NT2/D1 (cell line): ENCODE measurements at regions not wholly inside any gene's neighbourhood (a gene's known extent, or its start where the extent isn't known, plus 50 kb on each side); places are given as distances from the start of the nearest gene placed in this dataset.

Experiments
- DNase-seq: peaks from one replicate; pipeline ENCODE4 v3.0.0-alpha.2; 2011; ENCODE audit warnings: low read depth, low spot score
- H3K27me3 ChIP-seq: 2 replicates; pipeline ENCODE4 v1.6.0; 2011; ENCODE audit warnings: mild to moderate bottlenecking; ENCODE audit not compliant: insufficient read length, insufficient read depth
- H3K36me3 ChIP-seq: 2 replicates; pipeline ENCODE4 v1.6.1; 2011; ENCODE audit warnings: mild to moderate bottlenecking, low read length, mixed read lengths; ENCODE audit not compliant: insufficient read depth, insufficient read length
- H3K4me1 ChIP-seq: 2 replicates; pipeline ENCODE4 v1.5.1; 2011; ENCODE audit not compliant: insufficient read depth, insufficient read length
- H3K4me3 ChIP-seq: 2 replicates; pipeline ENCODE4 v1.5.1; 2011; ENCODE audit warnings: low read depth; ENCODE audit not compliant: insufficient read length
- H3K9ac ChIP-seq: 2 replicates; pipeline ENCODE4 v1.6.0; 2011; ENCODE audit warnings: low read depth; ENCODE audit not compliant: insufficient read length
- H3K9me3 ChIP-seq: 2 replicates; pipeline ENCODE4 v1.5.1; 2011; ENCODE audit warnings: mild to moderate bottlenecking, low read length; ENCODE audit not compliant: insufficient read depth
- SUZ12 ChIP-seq: IDR thresholded peaks from 2 replicates; pipeline ENCODE4 v1.6.1; 2011; ENCODE audit not compliant: insufficient read length, insufficient read depth; ENCODE audit errors: extremely low read depth
- YY1 ChIP-seq: IDR thresholded peaks from 2 replicates; pipeline ENCODE4 v1.6.1; 2011; ENCODE audit not compliant: insufficient read length, insufficient read depth
- ZNF274 ChIP-seq: IDR thresholded peaks from 2 replicates; pipeline ENCODE4 v1.6.1; 2011; ENCODE audit warnings: mild to moderate bottlenecking, low read depth, low read length

DNA sequence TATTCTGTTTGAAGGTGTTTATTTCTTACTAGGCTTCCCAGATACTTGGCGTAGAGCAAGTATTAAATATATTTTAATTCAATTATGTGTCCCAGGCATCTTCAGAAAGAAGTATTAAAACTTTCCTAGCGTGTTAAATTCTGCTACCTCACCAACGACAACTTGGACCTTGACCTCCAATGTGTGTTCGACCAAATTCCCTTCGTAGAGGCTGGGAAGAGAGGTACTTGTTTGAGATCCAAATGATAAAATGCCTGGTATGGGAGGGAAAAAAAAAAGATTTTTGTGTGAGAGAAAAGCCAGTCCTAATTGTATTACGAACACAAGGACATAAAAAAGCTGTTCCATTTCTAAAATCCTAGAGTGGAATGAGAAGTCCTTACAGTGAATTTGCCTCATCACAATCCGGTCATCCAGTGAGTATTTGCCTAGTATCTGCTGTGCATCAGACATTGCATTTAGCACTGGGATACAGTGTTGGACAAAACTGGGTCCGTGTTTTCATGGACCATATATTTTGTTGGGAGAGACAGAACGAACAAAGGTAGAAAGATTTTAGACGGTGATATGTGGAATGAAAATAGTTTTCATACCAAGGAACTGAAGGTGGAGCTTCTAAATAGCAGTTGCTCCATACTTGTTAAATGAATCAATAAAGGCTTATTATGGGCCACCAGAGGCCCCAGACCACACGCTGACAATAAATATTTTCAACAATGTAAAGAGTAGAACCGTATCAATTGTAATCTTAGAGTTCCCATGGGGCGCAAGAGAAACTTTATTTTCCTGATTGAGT is 103.1 kb downstream of the KIF4B start:
- no peaks in the 10 kb centered on the region for H3K36me3 ChIP-seq
- no peak for DNase-seq
- H3K4me3 ChIP-seq = no peak overlapping the region
- H3K27me3 ChIP-seq = no peaks in the 10 kb centered on the region
- no peak overlapping the region for H3K9ac ChIP-seq
- no peak for TF ChIP-seq ZNF274
- TF ChIP-seq YY1 = no peak
- no peak for TF ChIP-seq SUZ12
- peaks cover 23% of the 10 kb centered on the region for H3K9me3 ChIP-seq
- no peaks in the 10 kb centered on the region for H3K4me1 ChIP-seq

DNA sequence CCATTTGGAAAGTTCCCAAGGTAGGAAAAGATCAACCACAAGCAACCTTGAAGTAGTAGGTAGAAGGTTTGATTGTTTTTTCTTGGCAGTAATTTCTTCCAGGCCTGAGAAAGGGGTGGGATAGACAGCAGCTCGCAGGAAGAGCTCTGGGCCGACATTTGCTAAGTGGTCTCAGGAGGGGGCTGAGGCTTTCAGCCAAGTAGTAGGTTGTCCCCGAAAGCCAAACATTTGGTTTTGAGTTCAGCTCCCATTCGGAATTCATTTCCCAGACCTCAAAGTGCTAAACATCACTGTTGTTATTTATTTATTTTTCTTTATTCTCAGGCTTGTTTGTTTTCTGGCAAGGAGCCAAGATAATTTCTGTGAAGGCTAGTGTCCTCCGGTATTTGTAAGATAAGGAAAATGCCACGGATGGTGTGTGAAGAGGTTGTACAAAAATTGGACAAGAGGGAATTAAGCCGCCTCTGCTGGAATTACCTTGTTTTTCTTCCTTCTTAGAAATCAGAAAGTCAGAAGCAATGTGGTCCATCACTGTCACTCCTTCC is 112.1 kb downstream of the KIF4B start:
- H3K9ac ChIP-seq = no peak overlapping the region
- no peaks in the 10 kb centered on the region for H3K27me3 ChIP-seq
- DNase-seq = no peak
- TF ChIP-seq SUZ12 (no peak), YY1 (no peak), ZNF274 (no peak)
- no peaks in the 10 kb centered on the region for H3K9me3 ChIP-seq
- H3K4me1 ChIP-seq = no peaks in the 10 kb centered on the region
- H3K36me3 ChIP-seq = no peaks in the 10 kb centered on the region
- no peak overlapping the region for H3K4me3 ChIP-seq

DNA sequence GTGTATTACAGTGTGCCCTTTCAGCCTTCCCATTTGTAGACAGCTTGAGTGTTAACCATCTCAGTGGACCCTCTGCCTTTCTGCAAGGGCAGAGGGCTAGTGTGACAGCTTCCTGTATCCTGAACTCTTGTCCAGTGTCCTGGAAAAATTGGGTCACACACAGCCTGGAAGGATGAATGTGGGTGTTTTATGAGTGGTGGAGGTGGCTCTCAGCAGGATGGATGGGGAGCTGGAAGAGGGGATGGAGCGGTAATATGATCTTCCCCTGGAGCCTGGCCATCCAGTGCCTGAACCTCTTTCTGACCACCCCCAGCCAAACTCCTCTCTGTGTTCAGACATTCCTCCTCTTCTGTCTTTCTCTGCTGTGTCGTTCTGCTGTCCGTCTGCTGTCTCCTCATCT is 113.0 kb downstream of the KIF4B start:
- TF ChIP-seq YY1 = no peak
- no peak for TF ChIP-seq SUZ12
- no peak for TF ChIP-seq ZNF274
- Histone ChIP-seq H3K9me3 (no peaks in the 10 kb centered on the region), H3K9ac (no peak overlapping the region)

GRCh38 chr5:155127552-155127951 is 114.0 kb downstream of the KIF4B start:
- no peaks in the 10 kb centered on the region for H3K9me3 ChIP-seq
- H3K4me3 ChIP-seq = no peak overlapping the region
- DNase-seq = no peak
- no peaks in the 10 kb centered on the region for H3K27me3 ChIP-seq
- TF ChIP-seq ZNF274 = no peak
- TF ChIP-seq YY1 = no peak
- TF ChIP-seq SUZ12 = no peak
- no peaks in the 10 kb centered on the region for H3K36me3 ChIP-seq
- H3K9ac ChIP-seq = no peak overlapping the region
- no peaks in the 10 kb centered on the region for H3K4me1 ChIP-seq

More for the DNA sequence above, 113.0 kb downstream of the KIF4B start:
- Histone ChIP-seq H3K4me1 (no peaks in the 10 kb centered on the region), H3K27me3 (no peaks in the 10 kb centered on the region), H3K36me3 (no peaks in the 10 kb centered on the region), H3K4me3 (no peak overlapping the region)
- no peak for DNase-seq

- H3K36me3 ChIP-seq = no peaks in the 10 kb centered on the region
- no peaks in the 10 kb centered on the region for H3K4me1 ChIP-seq
- no peak for TF ChIP-seq ZNF274
- TF ChIP-seq YY1 = no peak
- TF ChIP-seq SUZ12 = no peak
- DNase-seq = no peak
- H3K9ac ChIP-seq = no peak overlapping the region
- no peak overlapping the region for H3K4me3 ChIP-seq
- no peaks in the 10 kb centered on the region for H3K27me3 ChIP-seq
- no peaks in the 10 kb centered on the region for H3K9me3 ChIP-seq
Observed at GRCh38 chr5:155128786-155129512, 115.4 kb downstream of the KIF4B start.

DNA sequence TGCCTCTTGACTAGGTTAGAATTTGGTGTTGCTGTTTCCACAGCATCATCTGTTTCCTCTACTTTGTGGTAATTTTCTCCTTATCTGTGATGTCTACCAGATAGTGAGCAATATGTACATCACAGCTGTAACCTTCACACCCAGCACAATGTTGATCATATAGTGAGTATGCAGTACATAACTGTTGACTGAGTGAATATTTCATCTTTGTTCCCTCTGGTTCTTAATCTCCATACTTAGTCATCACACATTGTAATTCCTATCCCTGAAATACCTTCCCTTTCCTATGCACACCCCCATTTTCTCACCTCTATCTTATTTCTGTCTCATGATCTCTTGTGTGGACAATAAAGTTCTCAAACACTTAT is 115.9 kb downstream of the KIF4B start:
- no peaks in the 10 kb centered on the region for H3K36me3 ChIP-seq
- no peak for DNase-seq
- TF ChIP-seq SUZ12 (no peak), YY1 (no peak), ZNF274 (no peak)
- no peak overlapping the region for H3K9ac ChIP-seq
- no peaks in the 10 kb centered on the region for H3K9me3 ChIP-seq
- no peaks in the 10 kb centered on the region for H3K27me3 ChIP-seq
- no peaks in the 10 kb centered on the region for H3K4me1 ChIP-seq
- no peak overlapping the region for H3K4me3 ChIP-seq

DNA sequence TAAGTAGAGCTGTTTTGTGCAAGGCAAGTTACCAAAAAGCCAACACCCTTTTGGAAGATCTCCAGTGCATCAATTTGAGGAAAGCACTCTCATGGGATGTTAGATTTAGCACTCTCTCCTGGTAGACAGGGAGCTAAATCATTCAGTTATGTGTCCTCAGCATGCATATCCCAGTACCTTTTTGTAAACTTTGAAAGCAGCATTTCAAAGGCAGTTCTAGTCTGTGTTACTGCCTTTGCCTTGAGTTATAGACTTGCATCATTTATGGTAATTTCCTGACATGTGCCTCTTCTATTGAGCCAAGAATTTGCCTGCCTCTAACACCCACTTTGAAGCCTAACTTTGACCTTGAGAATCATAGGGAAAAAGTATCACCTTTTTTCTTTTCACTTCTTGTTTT is 120.6 kb downstream of the KIF4B start:
- no peak for TF ChIP-seq SUZ12
- TF ChIP-seq ZNF274 = no peak
- no peak for TF ChIP-seq YY1

More for the DNA sequence above, 120.6 kb downstream of the KIF4B start:
- H3K36me3 ChIP-seq = no peaks in the 10 kb centered on the region
- no peak for DNase-seq
- H3K9ac ChIP-seq = no peak overlapping the region
- H3K27me3 ChIP-seq = no peaks in the 10 kb centered on the region
- no peaks in the 10 kb centered on the region for H3K9me3 ChIP-seq
- H3K4me3 ChIP-seq = no peak overlapping the region
- peaks cover under 1% of the 10 kb centered on the region for H3K4me1 ChIP-seq
